ENCODE measurements at regions not wholly inside any gene's neighbourhood (a gene's known extent, or its start where the extent isn't known, plus 50 kb on each side); places are given as distances from the start of the nearest gene placed in this dataset.

GRCh38 chr10:61172182-61172926 is 228.4 kb upstream of the RHOBTB1 start (continued):
- no peak for TF ChIP-seq ZBTB46 (CRISPR knock-in tag; IDR thresholded peaks at IDR 0.05; ENCODE audit: borderline replicate concordance)
- no peak for TF ChIP-seq REST (IDR thresholded peaks at IDR 0.05; ENCODE audit: borderline replicate concordance in 1 of 2, low read depth in 1 of 2, low read length in 2 of 2)
- TF ChIP-seq NCOA5 (CRISPR knock-in tag; IDR thresholded peaks at IDR 0.05) = no peak
- no peak for TF ChIP-seq GTF3A (CRISPR knock-in tag; conservative IDR thresholded peaks at IDR 0.05)

- POLR2A ChIA-PET = no interaction called here
- TF ChIP-seq ZNF234 (CRISPR knock-in tag; conservative IDR thresholded peaks at IDR 0.05) (no peak), SKI (IDR thresholded peaks at IDR 0.05; ENCODE audit: partially characterized antibody) (no peak), SRSF1 (optimal IDR thresholded peaks at IDR 0.05; ENCODE audit: low read depth, low read length) (no peak), CREM (IDR thresholded peaks at IDR 0.05) (no peak), CREM (CRISPR knock-in tag; IDR thresholded peaks at IDR 0.05) (no peak), ZNF30 (CRISPR knock-in tag; IDR thresholded peaks at IDR 0.05) (no peak), SYNCRIP (IDR thresholded peaks at IDR 0.05; ENCODE audit: insufficient read depth, low read depth, low read length) (no peak)
- CTCF ChIA-PET (ENCODE audit: low intra/inter-chr PET ratio, low total read pairs) = no interaction called here
Measured at GRCh38 chr10:61170594-61170993, 226.6 kb upstream of the RHOBTB1 start.

More at GRCh38 chr10:61170594-61170993, 226.6 kb upstream of the RHOBTB1 start:
- intact Hi-C loops (cut with micrococcal nuclease; ENCODE audit: unreplicated experiment) (no loop called here), in situ Hi-C loops (cut with HindIII; ENCODE audit: extremely low pct_ligation_motif_present, low pct_unique_long_range_greater_than_20kb) (no loop called here)
- H3K79me2 ChIP-seq (ENCODE audit: insufficient read depth, low read length) = no peaks in the 10 kb centered on the region
- H3K27me3 ChIP-seq (ENCODE audit: control insufficient read depth in 1 of 2, insufficient read depth in 2 of 2, low read length in 2 of 2) = peaks cover 1 to 3% of the 10 kb centered on the region in 2 experiments; a peak in 1 of 5 replicates
- no peak overlapping the region for H2AFZ ChIP-seq (ENCODE audit: low read length)
- H4K20me1 ChIP-seq (ENCODE audit: insufficient read depth, low read length) = no peaks in the 10 kb centered on the region
- H3K9ac ChIP-seq (ENCODE audit: insufficient read depth, low read depth, low read length) = no peak overlapping the region
- H3K27ac ChIP-seq (ENCODE audit: extremely low read length, insufficient read depth, low read length) = no peak overlapping the region
- H3K4me1 ChIP-seq (ENCODE audit: insufficient read depth, low read length) = no peaks in the 10 kb centered on the region
- no peak for FAIRE-seq
- no peak for ATAC-seq
- H3K4me3 ChIP-seq (replicated peaks in 1 of 3; ENCODE audit: insufficient read depth in 1 of 3, low read depth in 2 of 3, low read length in 3 of 3) = no peak overlapping the region
- 0 out of 2 replicates have a peak, but pooled peaks cover 8% of the 10 kb centered on the region for H3K9me3 ChIP-seq (ENCODE audit: low read length)
- BruUV-seq (replicated peaks) = no TSS peak
- H3K4me2 ChIP-seq (ENCODE audit: low read depth, low read length) = no peak overlapping the region
- no peak for DNase-seq (ENCODE audit: low spot score)
- no peaks in the 10 kb centered on the region for H3K36me3 ChIP-seq (replicated peaks in 1 of 2; ENCODE audit: control insufficient read depth in 1 of 2, insufficient read depth in 2 of 2, low read length in 2 of 2)
- WGBS (ENCODE audit: low lambda C conversion rate) = 8% methylated on average over 2 of the region's 2 CpGs
